AG04450 (cell line): ENCODE measurements at regions not wholly inside any gene's neighbourhood (a gene's known extent, or its start where the extent isn't known, plus 50 kb on each side); places are given as distances from the start of the nearest gene placed in this dataset.

Experiments
- CTCF ChIA-PET: fragments of 300-600, 350-600 bp; formaldehyde crosslinking; extraction: SDS; loops from one replicate; lab custom pipeline; 2022; ENCODE audit warnings: antibody characterized with exemption, inconsistent platforms; lab: Charles Lee
- POLR2A ChIA-PET: fragments of 350-600 bp; formaldehyde crosslinking; extraction: SDS; loops from one replicate; lab custom pipeline; 2021; ENCODE audit warnings: antibody characterized with exemption, inconsistent platforms; lab: Yijun Ruan, JAX
- DNase-seq: peaks from one replicate; pipeline ENCODE4 v3.0.0-alpha.2; 2011; ENCODE audit warnings: low read depth, low spot score
- H3K27ac ChIP-seq: one replicate; pipeline ENCODE4 v1.5.1; 2012; ENCODE audit warnings: low read depth, low read length, control low read depth
- H3K27me3 ChIP-seq: one replicate; pipeline ENCODE4 v1.6.0; 2012; ENCODE audit warnings: low read length; ENCODE audit not compliant: control insufficient read depth, insufficient read depth
- H3K4me3 ChIP-seq: 2 replicates; pipeline ENCODE4 v1.5.1; 2011; ENCODE audit warnings: mild to moderate bottlenecking, low read depth, low read length, control low read depth
- H3K9me3 ChIP-seq: 2 replicates; pipeline ENCODE4 v1.5.1; 2012; ENCODE audit warnings: low read length; ENCODE audit not compliant: control insufficient read depth, insufficient read depth
- TF ChIP-seq, protein P1 (sequence below): IDR thresholded peaks from 2 replicates; pipeline ENCODE4 v1.5.1; 2011; ENCODE audit warnings: low read depth, low read length, control low read depth, inconsistent platforms

- Histone ChIP-seq H3K9me3 (no peaks in the 10 kb centered on the region), H3K27me3 (no peaks in the 10 kb centered on the region), H3K4me3 (no peak overlapping the region), H3K27ac (no peak overlapping the region)
- ChIA-PET CTCF (no interaction called here), POLR2A (no interaction called here)
- TF ChIP-seq, protein P1, sequence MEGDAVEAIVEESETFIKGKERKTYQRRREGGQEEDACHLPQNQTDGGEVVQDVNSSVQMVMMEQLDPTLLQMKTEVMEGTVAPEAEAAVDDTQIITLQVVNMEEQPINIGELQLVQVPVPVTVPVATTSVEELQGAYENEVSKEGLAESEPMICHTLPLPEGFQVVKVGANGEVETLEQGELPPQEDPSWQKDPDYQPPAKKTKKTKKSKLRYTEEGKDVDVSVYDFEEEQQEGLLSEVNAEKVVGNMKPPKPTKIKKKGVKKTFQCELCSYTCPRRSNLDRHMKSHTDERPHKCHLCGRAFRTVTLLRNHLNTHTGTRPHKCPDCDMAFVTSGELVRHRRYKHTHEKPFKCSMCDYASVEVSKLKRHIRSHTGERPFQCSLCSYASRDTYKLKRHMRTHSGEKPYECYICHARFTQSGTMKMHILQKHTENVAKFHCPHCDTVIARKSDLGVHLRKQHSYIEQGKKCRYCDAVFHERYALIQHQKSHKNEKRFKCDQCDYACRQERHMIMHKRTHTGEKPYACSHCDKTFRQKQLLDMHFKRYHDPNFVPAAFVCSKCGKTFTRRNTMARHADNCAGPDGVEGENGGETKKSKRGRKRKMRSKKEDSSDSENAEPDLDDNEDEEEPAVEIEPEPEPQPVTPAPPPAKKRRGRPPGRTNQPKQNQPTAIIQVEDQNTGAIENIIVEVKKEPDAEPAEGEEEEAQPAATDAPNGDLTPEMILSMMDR: no peak
- no peak for DNase-seq
Observed at GRCh38 chr11:25298450-25298849, 801.6 kb downstream of the LUZP2 start.

DNA sequence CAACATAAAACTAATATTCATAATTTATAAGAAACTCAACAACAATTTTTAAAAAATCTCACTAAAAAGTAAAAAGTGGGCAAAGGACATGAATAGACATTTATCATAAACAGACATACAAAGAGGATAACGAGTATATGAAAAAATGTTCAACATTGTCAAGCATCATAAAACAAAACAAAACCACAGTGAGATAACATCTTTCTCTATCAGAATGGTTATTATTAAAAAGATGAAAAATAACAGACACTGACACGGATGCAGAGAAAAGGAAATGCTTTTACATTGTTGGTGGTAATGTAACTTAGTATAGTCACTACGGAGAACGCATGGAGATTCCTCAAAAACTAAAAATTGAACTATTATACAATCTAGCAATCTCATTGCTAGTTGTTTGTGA is 813.0 kb downstream of the LUZP2 start:
- no peak overlapping the region for H3K27ac ChIP-seq
- no peak overlapping the region for H3K4me3 ChIP-seq
- DNase-seq: no peak
- ChIA-PET CTCF (no interaction called here), POLR2A (no interaction called here)
- no peaks in the 10 kb centered on the region for H3K9me3 ChIP-seq
- TF ChIP-seq, protein P1: no peak
- H3K27me3 ChIP-seq: no peaks in the 10 kb centered on the region

GRCh38 chr11:25317216-25317615 is 820.4 kb downstream of the LUZP2 start:
- H3K4me3 ChIP-seq: no peak overlapping the region
- no peaks in the 10 kb centered on the region for H3K9me3 ChIP-seq
- TF ChIP-seq, protein P1: no peak
- no peak for DNase-seq
- no peaks in the 10 kb centered on the region for H3K27me3 ChIP-seq
- ChIA-PET POLR2A (no interaction called here), CTCF (no interaction called here)
- H3K27ac ChIP-seq: no peak overlapping the region

- DNase-seq: no peak
- CTCF ChIA-PET: no interaction called here
- Histone ChIP-seq H3K9me3 (no peaks in the 10 kb centered on the region), H3K4me3 (no peak overlapping the region), H3K27ac (no peak overlapping the region), H3K27me3 (no peaks in the 10 kb centered on the region)
- TF ChIP-seq, protein P1: no peak
- POLR2A ChIA-PET: no interaction called here
Observed at GRCh38 chr11:25319127-25319526, 822.3 kb downstream of the LUZP2 start.

- POLR2A ChIA-PET: no interaction called here
Observed at GRCh38 chr11:25327656-25328055, 830.8 kb downstream of the LUZP2 start.

More at GRCh38 chr11:25327656-25328055, 830.8 kb downstream of the LUZP2 start:
- Histone ChIP-seq H3K4me3 (no peak overlapping the region), H3K27ac (no peak overlapping the region), H3K27me3 (no peaks in the 10 kb centered on the region), H3K9me3 (no peaks in the 10 kb centered on the region)
- DNase-seq: no peak
- TF ChIP-seq, protein P1: no peak
- CTCF ChIA-PET: no interaction called here
